ENCODE measurements at regions not wholly inside any gene's neighbourhood (a gene's known extent, or its start where the extent isn't known, plus 50 kb on each side); places are given as distances from the start of the nearest gene placed in this dataset.
A peak's percentile ranks its signal among the peaks of the same experiment; 100 is the strongest.
"Not testable (repeated sequence)": the region's sequence is repeated elsewhere in the genome, so short reads cannot be mapped to it uniquely, and the experiment has no call there.

DNA sequence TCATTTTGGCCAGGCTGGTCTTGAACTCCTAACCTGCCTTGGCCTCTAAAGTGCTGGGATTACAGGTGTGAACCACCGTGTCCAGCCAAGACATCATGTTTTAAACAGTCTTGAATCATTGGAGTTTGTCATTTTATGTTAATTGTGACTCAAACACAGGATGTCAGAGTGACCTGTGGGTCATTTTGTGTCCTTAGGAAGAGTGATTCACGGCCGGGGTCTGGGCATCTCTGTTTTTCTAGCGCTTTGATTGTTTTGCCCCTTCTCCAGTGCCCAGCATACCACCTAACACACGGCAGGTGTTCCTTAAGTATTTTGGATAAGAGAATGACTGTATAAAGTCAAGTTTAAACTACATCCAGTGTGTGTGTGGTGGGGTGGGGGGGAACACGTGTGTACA lies 183.7 kb upstream of the KLF6 start:
- no peak for DNase-seq

GRCh38 chr10:3964516-3964915 lies 179.5 kb upstream of the KLF6 start:
- no peak for DNase-seq

- DNase-seq, result no peak
Measured at GRCh38 chr10:3963191-3963673, 178.2 kb upstream of the KLF6 start.

DNA sequence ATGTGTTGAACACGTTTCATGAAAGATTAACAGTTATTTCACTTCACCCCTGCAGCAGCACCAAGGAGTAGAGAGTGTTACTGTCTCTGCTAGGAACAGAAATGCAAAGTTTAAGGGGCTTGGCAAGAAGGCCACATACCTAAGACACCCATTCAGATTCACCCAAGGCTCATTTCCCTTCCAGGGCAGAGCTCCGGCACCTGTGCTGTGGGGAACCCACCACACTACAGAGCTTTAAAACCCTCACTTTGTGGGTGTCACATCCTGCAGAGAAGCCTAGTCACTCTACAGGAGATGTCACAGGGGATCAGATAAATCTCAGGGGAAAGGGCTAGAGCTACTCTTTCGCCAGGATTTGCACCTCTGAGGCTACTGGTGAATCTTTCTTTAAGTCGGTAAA lies 176.1 kb upstream of the KLF6 start:
- DNase-seq, result no peak

GRCh38 chr10:3960496-3960895 lies 175.5 kb upstream of the KLF6 start:
- DNase-seq, result no peak

GRCh38 chr10:3959370-3960325 lies 174.6 kb upstream of the KLF6 start:
- no peak for DNase-seq

DNA sequence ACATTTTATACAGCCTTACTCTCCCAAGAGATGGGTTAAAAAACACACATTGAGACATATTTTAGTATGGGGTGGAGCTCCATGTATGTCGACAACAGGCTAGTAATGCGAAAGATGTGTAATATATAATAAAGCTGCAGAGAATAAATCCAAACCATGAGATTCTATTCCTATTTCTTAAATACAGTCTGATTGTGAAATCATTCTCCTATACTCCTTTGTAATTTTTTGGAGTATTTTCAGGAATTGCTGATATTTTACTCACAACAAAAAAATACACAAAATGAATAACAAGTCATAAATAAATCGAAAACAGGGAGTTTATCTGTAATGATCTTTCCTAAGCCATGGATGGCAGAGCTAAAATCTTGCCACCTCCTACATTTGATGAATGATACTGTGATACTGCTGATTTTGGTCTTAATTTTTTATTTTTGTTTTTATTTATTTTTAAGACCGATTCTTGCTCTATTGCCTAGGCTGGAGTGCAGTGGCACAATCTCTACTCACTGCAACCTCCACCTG lies 173.5 kb upstream of the KLF6 start:
- no peak for DNase-seq

DNA sequence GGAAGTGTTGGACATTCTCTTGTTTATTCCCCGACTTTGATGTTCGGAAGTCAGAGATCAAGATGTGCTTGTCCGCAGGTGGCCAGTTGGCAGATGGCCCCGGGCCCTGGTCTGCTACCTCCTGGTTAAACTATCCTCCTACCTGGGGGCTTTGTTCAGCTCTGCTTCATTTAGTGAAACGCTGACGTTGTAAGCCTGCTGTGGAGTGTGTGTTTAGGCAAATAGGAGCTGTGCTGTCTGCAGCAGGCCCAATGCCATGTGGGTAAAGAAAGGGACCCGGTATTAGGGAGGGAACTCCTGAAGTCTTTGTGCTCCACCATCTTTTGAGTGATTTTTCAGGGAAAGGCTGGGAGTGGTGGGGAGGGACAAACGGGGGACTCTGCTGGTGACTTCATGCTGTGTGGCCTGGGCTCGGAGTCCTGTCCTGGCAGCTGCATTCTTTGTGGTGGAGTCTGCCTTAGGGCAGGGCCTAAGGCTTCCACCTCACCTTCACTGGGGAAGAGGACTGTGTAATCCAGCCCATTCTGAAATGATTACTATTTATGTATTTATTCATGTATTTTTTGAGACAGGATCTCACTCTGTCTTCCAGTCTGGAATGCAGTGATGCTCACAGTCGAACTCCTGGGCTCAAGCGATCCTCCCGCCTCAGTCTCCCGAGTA lies 171.1 kb upstream of the KLF6 start:
- DNase-seq, result peak; percentile 34

DNA sequence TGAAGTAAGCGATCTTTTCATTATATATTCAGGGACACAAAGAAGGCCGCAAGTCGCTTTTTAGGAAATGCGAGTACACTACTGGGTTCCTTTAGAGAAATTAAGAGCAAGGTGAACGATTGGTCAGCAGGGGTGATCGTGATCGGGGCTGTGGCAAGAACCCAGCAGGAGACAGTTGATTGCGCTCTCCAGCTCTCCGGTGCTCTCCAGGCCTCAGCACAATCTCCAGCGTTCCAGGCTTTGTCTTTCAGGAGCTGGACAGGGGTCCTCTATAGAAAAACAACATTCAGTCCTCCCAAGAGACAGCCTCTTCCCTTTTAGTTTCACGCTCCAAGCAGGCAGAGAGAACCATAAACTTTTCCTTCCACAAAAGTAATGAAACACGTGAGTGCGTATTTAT lies 170.5 kb upstream of the KLF6 start:
- DNase-seq, result no peak

GRCh38 chr10:3954615-3955014 lies 169.6 kb upstream of the KLF6 start:
- DNase-seq, result no peak

GRCh38 chr10:3954007-3954406 lies 169.0 kb upstream of the KLF6 start:
- not testable (repeated sequence) for DNase-seq

GRCh38 chr10:3951993-3952392 lies 167.0 kb upstream of the KLF6 start:
- no peak for DNase-seq

GRCh38 chr10:3950676-3951275 lies 165.8 kb upstream of the KLF6 start:
- DNase-seq, result no peak

GRCh38 chr10:3949711-3950110 lies 164.7 kb upstream of the KLF6 start:
- no peak for DNase-seq

DNA sequence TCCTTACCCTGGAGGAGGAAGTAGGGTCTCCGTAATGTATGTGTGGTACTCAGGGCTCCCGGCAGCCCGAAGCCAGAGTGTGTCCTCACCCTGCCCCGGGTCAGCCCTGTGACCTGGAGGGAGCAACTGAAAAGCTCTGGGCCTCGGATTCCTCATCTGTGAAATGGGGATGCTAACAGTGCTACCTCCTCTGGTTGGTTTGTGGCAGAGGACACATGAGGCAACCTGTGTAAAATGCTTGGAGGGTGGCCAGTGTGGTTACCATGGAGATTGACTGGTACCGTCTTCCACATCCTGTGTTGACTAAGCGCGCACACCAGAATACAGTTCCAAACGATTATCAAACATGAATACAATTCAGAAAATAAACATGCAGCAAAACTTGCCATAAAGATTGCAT lies 163.8 kb upstream of the KLF6 start:
- DNase-seq, result no peak

GRCh38 chr10:3946234-3947229 lies 161.5 kb upstream of the KLF6 start:
- no peak for DNase-seq

DNA sequence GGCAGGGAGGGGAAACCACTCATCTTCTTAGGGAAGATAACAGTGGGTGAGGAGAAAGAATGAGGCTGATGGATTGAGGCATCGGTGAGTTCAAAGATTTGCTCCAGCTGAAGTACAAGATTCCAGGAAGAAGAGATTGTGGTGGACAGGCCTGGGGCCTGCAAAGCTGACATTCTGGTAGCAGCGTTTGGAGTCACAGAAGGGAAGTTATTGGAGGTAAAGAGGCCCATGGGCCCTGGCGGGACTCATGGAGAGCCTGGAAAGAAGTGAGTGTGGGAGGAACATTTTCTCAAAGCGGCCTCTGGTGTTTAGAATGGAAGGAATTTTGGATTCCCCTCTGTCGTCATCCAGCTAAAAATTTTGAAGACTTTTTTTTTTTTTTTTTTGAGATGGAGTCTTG lies 160.0 kb upstream of the KLF6 start:
- DNase-seq, result no peak

DNA sequence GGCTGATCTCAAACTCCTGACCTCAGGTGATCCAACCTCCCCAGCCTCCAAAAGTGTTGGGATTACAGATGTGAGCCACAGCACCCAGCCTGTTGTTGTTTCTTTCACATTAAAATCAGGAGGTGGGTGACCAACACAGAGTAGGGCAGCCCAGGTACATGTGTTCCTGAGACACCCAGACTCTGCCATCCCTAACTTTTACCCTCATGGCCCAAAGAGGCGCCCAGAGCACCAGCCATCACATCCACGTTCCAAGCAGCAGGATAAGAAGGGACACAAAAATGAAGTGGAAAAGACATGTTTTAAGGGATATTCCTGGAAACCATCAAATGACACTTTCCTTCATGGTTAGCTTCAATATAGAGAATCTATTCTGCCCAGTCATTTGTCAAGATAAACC lies 159.6 kb upstream of the KLF6 start:
- DNase-seq, result no peak

DNA sequence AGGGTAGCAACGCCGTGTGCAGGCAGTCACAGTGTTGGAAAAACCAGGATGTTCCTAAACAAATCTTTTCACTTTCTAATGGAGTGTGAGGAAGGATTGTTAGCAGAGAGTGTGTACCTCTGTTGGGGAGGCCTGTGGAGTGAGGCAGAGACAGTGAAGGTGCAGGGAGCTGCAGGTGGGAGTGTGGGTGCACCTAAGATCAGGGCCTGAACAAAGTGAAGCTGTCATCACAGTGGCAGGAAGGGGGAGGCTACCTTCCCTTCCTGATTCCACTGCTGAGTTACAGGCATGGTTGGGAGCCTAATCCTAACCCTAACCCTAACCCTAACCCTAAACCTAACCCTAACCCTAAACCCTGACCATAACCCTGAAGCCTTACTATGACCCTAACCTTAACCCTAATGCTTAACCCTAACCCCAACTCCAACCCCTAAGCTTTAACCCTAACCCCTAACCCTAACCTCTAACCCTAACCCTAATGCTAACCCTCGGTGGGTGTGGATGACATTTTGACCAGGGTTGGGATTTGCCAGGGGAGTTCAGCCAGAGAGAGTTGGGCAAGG lies 158.8 kb upstream of the KLF6 start:
- no peak for DNase-seq

GRCh38 chr10:3942937-3943489 lies 158.0 kb upstream of the KLF6 start:
- DNase-seq, result no peak

DNA sequence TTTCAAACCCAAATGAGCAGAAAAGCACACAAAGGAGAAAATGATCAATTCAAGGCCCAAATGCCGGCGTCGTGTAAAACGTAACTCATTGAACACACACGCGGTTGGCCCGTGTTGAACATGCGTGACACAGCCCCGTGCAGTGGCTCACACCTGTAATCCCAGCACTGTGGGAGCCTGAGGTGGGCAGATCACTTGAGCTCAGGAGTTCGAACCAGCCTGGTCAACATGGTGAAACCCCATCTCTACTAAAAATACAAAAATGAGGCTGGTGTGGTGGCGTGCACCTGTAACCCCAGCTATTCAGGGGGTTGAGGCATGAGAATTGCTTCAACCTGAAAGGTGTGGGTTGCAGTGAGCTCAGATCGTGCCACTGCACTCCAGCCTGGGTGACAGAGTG lies 156.7 kb upstream of the KLF6 start:
- DNase-seq, result no peak
